ENCODE measurements at regions not wholly inside any gene's neighbourhood (a gene's known extent, or its start where the extent isn't known, plus 50 kb on each side); places are given as distances from the start of the nearest gene placed in this dataset.

DNA sequence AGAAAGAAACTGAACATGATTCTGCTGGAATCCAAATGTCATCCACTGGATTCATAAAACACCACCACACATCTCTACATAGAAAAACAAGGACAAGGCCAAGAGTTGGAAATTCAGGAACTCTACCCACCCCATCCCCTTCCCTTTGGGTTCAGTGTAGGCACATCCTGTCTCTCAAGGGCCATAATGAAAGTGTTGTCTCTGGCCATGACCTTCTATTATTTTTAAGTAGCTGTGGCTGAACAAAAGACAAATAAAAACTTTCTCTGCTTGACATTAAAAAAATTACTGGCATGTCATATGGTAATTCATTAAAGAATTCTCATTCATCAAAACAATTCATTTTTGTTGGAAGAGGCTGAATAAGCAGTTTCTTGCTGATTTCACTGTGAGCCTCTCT lies 54.9 kb upstream of the ZBTB18 start:
- H4K8ac ChIP-seq (replicated peaks; ENCODE audit: insufficient read length, low read depth, low read length): no peak overlapping the region
- H3K27ac Mint-ChIP-seq: no peak overlapping the region
- H2BK120ac ChIP-seq (ENCODE audit: low read depth, low read length, poor library complexity, severe bottlenecking): no peak overlapping the region
- H3K27me3 ChIP-seq (ENCODE audit: insufficient read depth, low read length): no peaks in the 10 kb centered on the region
- no peak overlapping the region for H3K9ac ChIP-seq (ENCODE audit: extremely low read depth, insufficient read length, low read length)
- no peak overlapping the region for H2BK12ac ChIP-seq (ENCODE audit: insufficient read length, low read depth, low read length)
- no peak overlapping the region for H3K23ac ChIP-seq (ENCODE audit: insufficient read length, low read depth, low read length)
- no peak overlapping the region for H3K14ac ChIP-seq (ENCODE audit: insufficient read depth, low read length)
- H2BK15ac ChIP-seq (ENCODE audit: low read depth, low read length): no peak overlapping the region
- no peak overlapping the region for H3K18ac ChIP-seq (ENCODE audit: insufficient read length, low read depth, low read length)
- TF ChIP-seq, protein P1, sequence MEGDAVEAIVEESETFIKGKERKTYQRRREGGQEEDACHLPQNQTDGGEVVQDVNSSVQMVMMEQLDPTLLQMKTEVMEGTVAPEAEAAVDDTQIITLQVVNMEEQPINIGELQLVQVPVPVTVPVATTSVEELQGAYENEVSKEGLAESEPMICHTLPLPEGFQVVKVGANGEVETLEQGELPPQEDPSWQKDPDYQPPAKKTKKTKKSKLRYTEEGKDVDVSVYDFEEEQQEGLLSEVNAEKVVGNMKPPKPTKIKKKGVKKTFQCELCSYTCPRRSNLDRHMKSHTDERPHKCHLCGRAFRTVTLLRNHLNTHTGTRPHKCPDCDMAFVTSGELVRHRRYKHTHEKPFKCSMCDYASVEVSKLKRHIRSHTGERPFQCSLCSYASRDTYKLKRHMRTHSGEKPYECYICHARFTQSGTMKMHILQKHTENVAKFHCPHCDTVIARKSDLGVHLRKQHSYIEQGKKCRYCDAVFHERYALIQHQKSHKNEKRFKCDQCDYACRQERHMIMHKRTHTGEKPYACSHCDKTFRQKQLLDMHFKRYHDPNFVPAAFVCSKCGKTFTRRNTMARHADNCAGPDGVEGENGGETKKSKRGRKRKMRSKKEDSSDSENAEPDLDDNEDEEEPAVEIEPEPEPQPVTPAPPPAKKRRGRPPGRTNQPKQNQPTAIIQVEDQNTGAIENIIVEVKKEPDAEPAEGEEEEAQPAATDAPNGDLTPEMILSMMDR (conservative IDR thresholded peaks at IDR 0.05): no peak
- no peak overlapping the region for H2AFZ ChIP-seq (ENCODE audit: low read length)
- no peaks in the 10 kb centered on the region for H3K23me2 ChIP-seq (ENCODE audit: insufficient read length, low read depth, low read length, poor library complexity, severe bottlenecking)
- no peaks in the 10 kb centered on the region for H3K79me1 ChIP-seq (ENCODE audit: insufficient read depth, low read depth, low read length, poor library complexity, severe bottlenecking)
- no peaks in the 10 kb centered on the region for H3K9me3 ChIP-seq (ENCODE audit: control insufficient read depth, low read depth, low read length)
- H2BK20ac ChIP-seq (ENCODE audit: low read depth, low read length, poor library complexity, severe bottlenecking): no peak overlapping the region
- H3K4me3 Mint-ChIP-seq: no peak overlapping the region
- no peak overlapping the region for H2BK5ac ChIP-seq (ENCODE audit: insufficient read length, low read length)
- no peak overlapping the region for H2AK5ac ChIP-seq (ENCODE audit: insufficient read length, low read length)
- DNase-seq: no peak
- no peaks in the 10 kb centered on the region for H3K79me2 ChIP-seq (ENCODE audit: insufficient read depth, low read length)
- H3K27ac ChIP-seq (ENCODE audit: insufficient read length, low read depth, low read length): no peak overlapping the region
- peaks cover 4% of the 10 kb centered on the region in 2 experiments for H3K4me1 Mint-ChIP-seq
- no peak overlapping the region for H4K5ac ChIP-seq (ENCODE audit: insufficient read length, low read depth, low read length)
- no peaks in the 10 kb centered on the region for H4K20me1 ChIP-seq (ENCODE audit: control insufficient read depth, insufficient read depth, insufficient read length)
- H4K91ac ChIP-seq (ENCODE audit: insufficient read length, low read depth, low read length): no peak overlapping the region
- H3K4me1 ChIP-seq (ENCODE audit: insufficient read depth, low read length): no peaks in the 10 kb centered on the region
- H3K36me3 Mint-ChIP-seq (ENCODE audit: insufficient read depth in 1 of 3, low read depth in 3 of 3): peaks cover 0 to 8% (median 0%) of the 10 kb centered on the region in 3 experiments; a peak in 2 of 7 replicates
- peaks cover 0 to 2% of the 10 kb centered on the region in 2 experiments; a peak in 2 of 5 replicates for H3K9me3 Mint-ChIP-seq
- no peak overlapping the region for H3T11ph ChIP-seq (ENCODE audit: low read length)
- no peak overlapping the region for H3K4me2 ChIP-seq (ENCODE audit: insufficient read depth, insufficient read length, low read length)
- H3K27me3 Mint-ChIP-seq (ENCODE audit: low read depth): no peaks in the 10 kb centered on the region; the same call in 1 of the 2 replicates
- H3K56ac ChIP-seq (ENCODE audit: insufficient read length, low read depth, low read length): no peak overlapping the region
- H3K4ac ChIP-seq (ENCODE audit: low read depth, low read length): no peak overlapping the region

All from H9 (cell line).